Esophagus muscularis mucosa (tissue), 4 donors: ENCODE measurements at regions not wholly inside any gene's neighbourhood (a gene's known extent, or its start where the extent isn't known, plus 50 kb on each side); places are given as distances from the start of the nearest gene placed in this dataset.

Experiments used
- DNase-seq: peaks from one replicate; pipeline ENCODE4 v3.0.0-alpha.2; 2017; ENCODE audit errors: extremely low spot score
- H3K27ac ChIP-seq, 4 donors: fragments of 200-600 bp; sonication (generic); replicated peaks in 1 of 4; 1 replicate in 3 of 4; 2 replicates in 1 of 4; pipeline ENCODE4 v1.5.1; 2016 to 2019; ENCODE audit warnings: mild to moderate bottlenecking in 1 of 4
- H3K27me3 ChIP-seq, 4 donors: fragments of 200-600 bp; sonication (generic); one replicate each; pipeline versions ENCODE4 v1.5.1 to v1.6.0; 2016 to 2019
- H3K36me3 ChIP-seq, 4 donors: fragments of 200-600 bp; sonication (generic); one replicate each; pipeline ENCODE4 v1.5.1; 2016 to 2019
- H3K4me1 ChIP-seq, 4 donors: fragments of 200-600 bp; sonication (generic); one replicate each; pipeline ENCODE4 v1.5.1; 2016 to 2019
- H3K4me3 ChIP-seq, 4 donors: fragments of 200-600 bp; sonication (generic); 1 replicate in 2 of 4; 2 replicates in 2 of 4; pipeline ENCODE4 v1.5.1; 2016 to 2019; ENCODE audit warnings: mild to moderate bottlenecking in 4 of 4, moderate library complexity in 1 of 4
- H3K9me3 ChIP-seq, 4 donors: fragments of 200-600 bp; sonication (generic); 1 replicate in 3 of 4; 2 replicates in 1 of 4; pipeline ENCODE4 v1.5.1; 2016 to 2019
- EP300 ChIP-seq: sonication (generic); formaldehyde crosslinking; IDR thresholded peaks from one replicate; pipeline ENCODE4 v1.6.1; 2017; ENCODE audit warnings: antibody characterized with exemption
- POLR2A ChIP-seq: fragments of 450-650 bp; IDR thresholded peaks from one replicate; pipeline ENCODE4 v1.6.1; 2017; ENCODE audit warnings: antibody characterized with exemption, moderate library complexity, mild to moderate bottlenecking, low read depth
- POLR2AphosphoS5 ChIP-seq, 2 donors: sonication (generic); formaldehyde crosslinking; IDR thresholded peaks; one replicate each; pipeline ENCODE4 v1.6.1; 2017; ENCODE audit warnings: antibody characterized with exemption in 2 of 2
- WGBS: methylation state at CpG from one replicate; pipeline ENCODE4 v1.1.5; 2018; 5-methylcytosine and 5-hydroxymethylcytosine counted together
- intact Hi-C: fragments of 100-400 bp; cut with DNase I; formaldehyde crosslinking; loops from one replicate; pipeline ENCODE4 v1.15.1; 2023
- TF ChIP-seq, protein P1 (sequence below), 3 experiments: fragments of 200-600 bp in 2 of 3; fragments of 450-650 bp in 1 of 3; sonication (generic) in 2 of 3; IDR thresholded peaks; one replicate each; pipeline ENCODE4 v1.5.1; 2017 to 2019; ENCODE audit warnings: antibody characterized with exemption in 3 of 3, mild to moderate bottlenecking in 2 of 3, moderate library complexity in 1 of 3

DNA sequence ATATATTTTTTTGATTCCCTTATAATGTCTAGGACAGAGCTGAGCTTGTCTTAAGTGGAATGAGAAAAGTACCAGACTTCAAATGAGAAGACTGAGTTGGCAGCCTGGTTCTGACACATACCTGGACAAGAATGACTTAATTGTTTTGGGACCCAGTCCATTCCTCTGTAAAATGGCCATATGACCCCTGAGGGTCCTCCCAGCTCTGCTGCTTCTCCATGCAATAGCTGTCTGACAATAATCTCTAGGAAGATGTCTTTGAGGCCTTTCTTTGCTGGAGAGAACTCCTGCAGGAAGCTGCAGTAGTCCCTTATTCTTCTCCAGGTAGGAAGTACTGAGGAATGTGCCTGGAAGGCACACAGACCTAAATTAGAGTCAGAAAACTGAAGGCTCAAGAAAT is 55.9 kb upstream of the SLIT3 start:
- intact Hi-C loops = no loop called here
- no peak overlapping the region for H3K27ac ChIP-seq
- no peaks in the 10 kb centered on the region for H3K36me3 ChIP-seq
- TF ChIP-seq EP300 (no peak), POLR2AphosphoS5 (IDR thresholded peaks at IDR 0.05) (no peak), POLR2A (no peak)
- TF ChIP-seq, protein P1, sequence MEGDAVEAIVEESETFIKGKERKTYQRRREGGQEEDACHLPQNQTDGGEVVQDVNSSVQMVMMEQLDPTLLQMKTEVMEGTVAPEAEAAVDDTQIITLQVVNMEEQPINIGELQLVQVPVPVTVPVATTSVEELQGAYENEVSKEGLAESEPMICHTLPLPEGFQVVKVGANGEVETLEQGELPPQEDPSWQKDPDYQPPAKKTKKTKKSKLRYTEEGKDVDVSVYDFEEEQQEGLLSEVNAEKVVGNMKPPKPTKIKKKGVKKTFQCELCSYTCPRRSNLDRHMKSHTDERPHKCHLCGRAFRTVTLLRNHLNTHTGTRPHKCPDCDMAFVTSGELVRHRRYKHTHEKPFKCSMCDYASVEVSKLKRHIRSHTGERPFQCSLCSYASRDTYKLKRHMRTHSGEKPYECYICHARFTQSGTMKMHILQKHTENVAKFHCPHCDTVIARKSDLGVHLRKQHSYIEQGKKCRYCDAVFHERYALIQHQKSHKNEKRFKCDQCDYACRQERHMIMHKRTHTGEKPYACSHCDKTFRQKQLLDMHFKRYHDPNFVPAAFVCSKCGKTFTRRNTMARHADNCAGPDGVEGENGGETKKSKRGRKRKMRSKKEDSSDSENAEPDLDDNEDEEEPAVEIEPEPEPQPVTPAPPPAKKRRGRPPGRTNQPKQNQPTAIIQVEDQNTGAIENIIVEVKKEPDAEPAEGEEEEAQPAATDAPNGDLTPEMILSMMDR (IDR thresholded peaks at IDR 0.05) = no peak
- no peaks in the 10 kb centered on the region for H3K27me3 ChIP-seq
- no peak overlapping the region for H3K4me3 ChIP-seq
- no peak for DNase-seq
- H3K4me1 ChIP-seq = no peaks in the 10 kb centered on the region
- no peaks in the 10 kb centered on the region for H3K9me3 ChIP-seq

DNA sequence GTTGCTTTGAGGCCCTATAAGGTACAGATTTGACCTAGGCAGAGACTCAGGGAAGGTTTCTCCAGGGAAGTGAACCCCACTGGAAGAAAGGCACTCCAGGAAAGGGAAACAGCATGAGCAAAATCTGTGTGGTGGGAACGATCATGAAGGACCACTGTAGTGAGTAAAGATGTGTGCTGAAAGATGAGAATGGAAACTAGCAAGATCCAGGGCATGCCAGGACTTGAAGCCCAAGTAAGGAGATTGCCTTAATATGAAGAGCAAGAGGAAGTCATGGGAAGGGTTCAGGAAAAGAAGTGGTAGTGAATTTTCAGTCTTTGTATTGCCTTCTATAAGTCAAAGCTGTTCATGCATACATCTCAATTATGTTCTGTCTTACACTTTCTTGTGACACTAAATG is 55.2 kb upstream of the SLIT3 start:
- intact Hi-C loops = no loop called here
- 48% methylated on average over 1 of the region's 1 CpG for whole genome bisulfite sequencing
- no peak for TF ChIP-seq POLR2AphosphoS5 (IDR thresholded peaks at IDR 0.05)
- TF ChIP-seq, protein P1 (IDR thresholded peaks at IDR 0.05) = no peak
- TF ChIP-seq POLR2A = no peak
- no peak for TF ChIP-seq EP300
- no peaks in the 10 kb centered on the region for H3K9me3 ChIP-seq
- no peak for DNase-seq
- no peaks in the 10 kb centered on the region for H3K27me3 ChIP-seq
- no peaks in the 10 kb centered on the region for H3K36me3 ChIP-seq
- H3K4me3 ChIP-seq = no peak overlapping the region
- H3K4me1 ChIP-seq = peaks cover 0 to under 1% (median under 1%) of the 10 kb centered on the region in 4 donors
- no peak overlapping the region for H3K27ac ChIP-seq

DNA sequence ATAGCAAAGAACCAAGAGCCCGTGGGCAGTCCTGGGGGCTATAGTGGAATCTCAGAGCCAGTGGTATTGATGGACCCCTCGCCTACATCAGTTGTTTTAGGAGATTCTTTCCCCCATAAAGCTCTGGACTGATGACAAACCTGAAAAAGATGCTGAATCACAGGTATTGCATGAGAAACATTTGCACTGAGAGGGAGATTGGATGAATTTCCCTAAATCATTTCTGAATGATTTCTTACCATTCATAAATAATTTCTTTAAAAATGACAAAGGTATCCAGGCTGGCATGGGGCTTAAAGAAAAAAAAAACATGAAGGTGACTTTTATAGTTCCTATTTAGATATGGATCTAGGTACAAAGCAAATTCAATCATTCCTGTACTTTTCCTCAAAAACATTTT is 54.0 kb upstream of the SLIT3 start:
- no peak overlapping the region for H3K27ac ChIP-seq
- WGBS = 65% methylated on average over 2 of the region's 2 CpGs
- H3K36me3 ChIP-seq = no peaks in the 10 kb centered on the region
- intact Hi-C loops = no loop called here
- DNase-seq = no peak
- H3K4me3 ChIP-seq = no peak overlapping the region
- H3K9me3 ChIP-seq = no peaks in the 10 kb centered on the region
- peaks cover 0 to 11% (median 8%) of the 10 kb centered on the region in 4 donors for H3K4me1 ChIP-seq
- TF ChIP-seq POLR2AphosphoS5 (IDR thresholded peaks at IDR 0.05) (no peak), POLR2A (no peak), EP300 (no peak)
- TF ChIP-seq, protein P1 (IDR thresholded peaks at IDR 0.05) = no peak
- H3K27me3 ChIP-seq = no peaks in the 10 kb centered on the region

DNA sequence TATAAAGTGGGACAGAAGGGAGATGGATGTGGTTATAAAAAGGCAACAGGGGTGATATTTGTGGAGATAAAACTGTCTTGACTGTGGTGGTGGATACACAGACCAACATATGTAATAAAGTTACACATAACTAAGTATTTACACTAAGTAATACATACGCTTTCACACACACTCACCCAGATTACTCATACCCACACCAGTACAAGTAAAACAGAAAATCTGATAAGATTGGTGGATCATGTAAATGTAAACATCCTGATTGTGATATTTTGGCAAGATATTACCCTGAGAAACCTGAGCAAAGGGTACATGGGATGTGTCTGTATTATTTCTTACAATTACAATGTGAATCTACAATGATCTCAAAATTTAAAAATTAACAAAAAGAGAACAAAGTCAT is 53.3 kb upstream of the SLIT3 start:
- no peak for TF ChIP-seq POLR2AphosphoS5 (IDR thresholded peaks at IDR 0.05)
- TF ChIP-seq, protein P1 (IDR thresholded peaks at IDR 0.05) = no peak
- TF ChIP-seq EP300 = no peak
- no peak for TF ChIP-seq POLR2A
- DNase-seq = no peak
- H3K4me3 ChIP-seq = no peak overlapping the region
- H3K27ac ChIP-seq = no peak overlapping the region
- peaks cover 0 to 11% (median 8%) of the 10 kb centered on the region in 4 donors for H3K4me1 ChIP-seq
- no peaks in the 10 kb centered on the region for H3K36me3 ChIP-seq
- WGBS = 77% methylated on average over 1 of the region's 1 CpG
- no peaks in the 10 kb centered on the region for H3K9me3 ChIP-seq
- intact Hi-C loops = no loop called here
- H3K27me3 ChIP-seq = no peaks in the 10 kb centered on the region

DNA sequence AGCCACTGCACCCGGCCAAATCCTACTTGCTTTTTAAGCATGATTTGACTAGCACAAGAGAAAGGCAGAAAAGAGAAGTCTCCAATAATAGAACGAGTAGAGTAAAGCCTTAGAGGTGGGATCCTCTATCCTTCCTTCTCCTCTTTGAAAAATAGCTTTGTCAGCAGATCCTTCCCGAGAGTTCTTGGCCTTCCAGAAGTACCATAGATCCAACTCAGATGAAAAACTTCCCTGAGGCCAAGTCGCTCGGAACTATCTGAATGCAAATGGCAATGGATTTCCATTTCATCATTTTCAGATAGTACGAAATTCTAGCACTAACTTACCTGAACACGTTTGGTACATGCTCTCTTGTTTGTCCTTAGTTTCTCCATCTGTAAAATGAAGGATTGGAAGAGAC is 52.0 kb upstream of the SLIT3 start:
- TF ChIP-seq EP300 = no peak
- TF ChIP-seq, protein P1 (IDR thresholded peaks at IDR 0.05) = no peak
- TF ChIP-seq POLR2AphosphoS5 (IDR thresholded peaks at IDR 0.05) = no peak
- no peak for TF ChIP-seq POLR2A
- Histone ChIP-seq H3K4me1 (peaks cover 0 to 11% (median 8%) of the 10 kb centered on the region in 4 donors), H3K27ac (no peak overlapping the region), H3K4me3 (no peak overlapping the region), H3K9me3 (no peaks in the 10 kb centered on the region), H3K36me3 (no peaks in the 10 kb centered on the region), H3K27me3 (no peaks in the 10 kb centered on the region)
- DNase-seq = no peak
- intact Hi-C loops = no loop called here
- 93% methylated on average over 7 of the region's 7 CpGs for WGBS
